ENCODE measurements at regions not wholly inside any gene's neighbourhood (a gene's known extent, or its start where the extent isn't known, plus 50 kb on each side); places are given as distances from the start of the nearest gene placed in this dataset.

DNA sequence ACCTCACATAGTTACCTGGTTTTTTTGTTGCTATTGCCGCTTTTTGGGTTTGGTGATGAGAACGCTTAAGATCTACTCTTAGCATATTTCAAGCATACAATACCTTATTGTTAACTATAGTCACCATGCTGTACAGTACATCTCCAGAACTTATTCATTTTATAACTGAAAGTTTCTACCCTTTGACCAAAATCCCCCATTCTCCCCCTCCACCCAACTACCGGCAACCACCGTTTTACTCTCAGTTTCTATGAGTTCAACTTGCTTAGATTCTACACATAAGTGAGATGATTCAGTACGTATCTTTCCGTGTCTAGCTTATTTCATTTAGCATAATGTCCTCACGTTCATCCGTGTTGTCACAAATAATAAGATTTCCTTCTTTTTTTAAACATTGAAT lies 86.7 kb upstream of the IL6 start:
- Histone ChIP-seq H3F3A (ENCODE audit: insufficient read depth, low read length) (no peaks in the 10 kb centered on the region), H3K4me2 (ENCODE audit: low read depth, low read length) (no peak overlapping the region), H3K27ac (ENCODE audit: low read length) (no peak overlapping the region), H2AFZ (ENCODE audit: low read length) (no peak overlapping the region), H3K4me3 (ENCODE audit: low read length) (no peak overlapping the region), H3K9me2 (replicated peaks; ENCODE audit: insufficient read depth, low read length) (no peaks in the 10 kb centered on the region), H4K20me1 (ENCODE audit: insufficient read depth, low read length) (no peaks in the 10 kb centered on the region), H3K4me1 (ENCODE audit: low read length) (no peaks in the 10 kb centered on the region), H3K79me2 (ENCODE audit: low read length) (no peaks in the 10 kb centered on the region), H3K9me3 (replicated peaks; ENCODE audit: insufficient read depth, low read length) (no peaks in the 10 kb centered on the region), H3K36me3 (replicated peaks; ENCODE audit: insufficient read depth, low read length) (no peaks in the 10 kb centered on the region), H3K9ac (ENCODE audit: low read length) (no peak overlapping the region), H3K27me3 (replicated peaks; ENCODE audit: insufficient read depth, low read length) (peaks cover 5% of the 10 kb centered on the region; the same call in 1 of the 2 replicates)
- peak; percentile 68 for DNase-seq
- no peak for TF ChIP-seq EZH2phosphoT487 (IDR thresholded peaks at IDR 0.05; ENCODE audit: low read length)
- no peak for TF ChIP-seq EZH2 (optimal IDR thresholded peaks at IDR 0.05; ENCODE audit: low read depth, low read length)
- TF ChIP-seq, protein P1, sequence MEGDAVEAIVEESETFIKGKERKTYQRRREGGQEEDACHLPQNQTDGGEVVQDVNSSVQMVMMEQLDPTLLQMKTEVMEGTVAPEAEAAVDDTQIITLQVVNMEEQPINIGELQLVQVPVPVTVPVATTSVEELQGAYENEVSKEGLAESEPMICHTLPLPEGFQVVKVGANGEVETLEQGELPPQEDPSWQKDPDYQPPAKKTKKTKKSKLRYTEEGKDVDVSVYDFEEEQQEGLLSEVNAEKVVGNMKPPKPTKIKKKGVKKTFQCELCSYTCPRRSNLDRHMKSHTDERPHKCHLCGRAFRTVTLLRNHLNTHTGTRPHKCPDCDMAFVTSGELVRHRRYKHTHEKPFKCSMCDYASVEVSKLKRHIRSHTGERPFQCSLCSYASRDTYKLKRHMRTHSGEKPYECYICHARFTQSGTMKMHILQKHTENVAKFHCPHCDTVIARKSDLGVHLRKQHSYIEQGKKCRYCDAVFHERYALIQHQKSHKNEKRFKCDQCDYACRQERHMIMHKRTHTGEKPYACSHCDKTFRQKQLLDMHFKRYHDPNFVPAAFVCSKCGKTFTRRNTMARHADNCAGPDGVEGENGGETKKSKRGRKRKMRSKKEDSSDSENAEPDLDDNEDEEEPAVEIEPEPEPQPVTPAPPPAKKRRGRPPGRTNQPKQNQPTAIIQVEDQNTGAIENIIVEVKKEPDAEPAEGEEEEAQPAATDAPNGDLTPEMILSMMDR (IDR thresholded peaks at IDR 0.05; ENCODE audit: low read length), result no peak

DNA sequence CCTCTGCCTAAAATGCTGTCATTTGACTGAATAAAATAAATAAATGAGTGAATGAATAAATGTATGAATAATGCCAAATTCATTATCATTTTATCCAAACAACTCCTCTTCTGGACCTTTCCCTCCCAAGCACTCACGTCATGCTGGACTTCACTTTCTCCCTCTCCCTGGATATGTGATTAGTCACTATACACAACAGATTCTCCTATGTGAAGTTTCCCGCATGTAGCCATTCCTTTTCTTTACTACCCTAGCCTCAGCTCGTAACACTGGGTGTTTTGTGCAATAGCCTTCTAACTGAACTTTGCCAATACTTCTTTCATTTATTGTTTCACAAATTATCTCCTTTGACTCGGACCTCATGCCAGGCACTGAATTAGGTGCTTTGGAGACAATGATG lies 87.6 kb upstream of the IL6 start:
- no peaks in the 10 kb centered on the region for H3K4me1 ChIP-seq (ENCODE audit: low read length)
- no peak overlapping the region for H3K4me2 ChIP-seq (ENCODE audit: low read depth, low read length)
- no peaks in the 10 kb centered on the region for H4K20me1 ChIP-seq (ENCODE audit: insufficient read depth, low read length)
- H3K79me2 ChIP-seq (ENCODE audit: low read length), result no peaks in the 10 kb centered on the region
- DNase-seq, result no peak
- no peaks in the 10 kb centered on the region for H3F3A ChIP-seq (ENCODE audit: insufficient read depth, low read length)
- no peak overlapping the region for H3K27ac ChIP-seq (ENCODE audit: low read length)
- no peak overlapping the region for H3K4me3 ChIP-seq (ENCODE audit: low read length)
- no peak overlapping the region for H3K9ac ChIP-seq (ENCODE audit: low read length)
- H2AFZ ChIP-seq (ENCODE audit: low read length), result no peak overlapping the region
- peaks cover 5% of the 10 kb centered on the region; the same call in 1 of the 2 replicates for H3K27me3 ChIP-seq (replicated peaks; ENCODE audit: insufficient read depth, low read length)
- TF ChIP-seq EZH2 (optimal IDR thresholded peaks at IDR 0.05; ENCODE audit: low read depth, low read length) (no peak), EZH2phosphoT487 (IDR thresholded peaks at IDR 0.05; ENCODE audit: low read length) (no peak)
- TF ChIP-seq, protein P1 (IDR thresholded peaks at IDR 0.05; ENCODE audit: low read length), result no peak
- H3K9me2 ChIP-seq (replicated peaks; ENCODE audit: insufficient read depth, low read length), result no peaks in the 10 kb centered on the region
- no peaks in the 10 kb centered on the region for H3K9me3 ChIP-seq (replicated peaks; ENCODE audit: insufficient read depth, low read length)
- H3K36me3 ChIP-seq (replicated peaks; ENCODE audit: insufficient read depth, low read length), result no peaks in the 10 kb centered on the region

DNA sequence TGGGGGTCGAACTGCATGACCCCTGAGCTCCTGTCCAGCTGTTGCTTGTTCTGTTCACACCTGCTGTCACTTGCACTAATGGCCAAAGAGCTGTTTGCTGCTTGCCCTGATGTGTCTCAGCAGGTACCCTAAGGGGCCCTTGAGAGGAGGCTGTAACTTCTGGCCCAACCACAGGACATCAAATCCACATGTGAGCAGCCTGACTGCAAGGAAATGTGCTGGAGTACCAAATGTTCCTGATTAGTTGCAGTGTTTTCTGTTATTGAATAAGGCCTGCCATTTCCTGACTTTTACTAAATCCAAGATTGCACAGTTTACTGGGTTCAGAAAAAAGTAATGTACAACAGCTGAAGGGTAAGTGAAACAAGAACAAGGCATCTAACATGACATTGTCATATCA lies 91.7 kb upstream of the IL6 start:
- no peaks in the 10 kb centered on the region for H3F3A ChIP-seq (ENCODE audit: insufficient read depth, low read length)
- H3K4me3 ChIP-seq (ENCODE audit: low read length), result no peak overlapping the region
- no peaks in the 10 kb centered on the region for H4K20me1 ChIP-seq (ENCODE audit: insufficient read depth, low read length)
- H3K4me1 ChIP-seq (ENCODE audit: low read length), result no peaks in the 10 kb centered on the region
- H2AFZ ChIP-seq (ENCODE audit: low read length), result no peak overlapping the region
- DNase-seq, result no peak
- H3K27ac ChIP-seq (ENCODE audit: low read length), result no peak overlapping the region
- no peaks in the 10 kb centered on the region for H3K9me2 ChIP-seq (replicated peaks; ENCODE audit: insufficient read depth, low read length)
- H3K36me3 ChIP-seq (replicated peaks; ENCODE audit: insufficient read depth, low read length), result no peaks in the 10 kb centered on the region
- TF ChIP-seq EZH2phosphoT487 (IDR thresholded peaks at IDR 0.05; ENCODE audit: low read length) (no peak), EZH2 (optimal IDR thresholded peaks at IDR 0.05; ENCODE audit: low read depth, low read length) (no peak)
- H3K9me3 ChIP-seq (replicated peaks; ENCODE audit: insufficient read depth, low read length), result no peaks in the 10 kb centered on the region
- H3K4me2 ChIP-seq (ENCODE audit: low read depth, low read length), result no peak overlapping the region
- H3K27me3 ChIP-seq (replicated peaks; ENCODE audit: insufficient read depth, low read length), result no peaks in the 10 kb centered on the region
- H3K9ac ChIP-seq (ENCODE audit: low read length), result no peak overlapping the region
- H3K79me2 ChIP-seq (ENCODE audit: low read length), result no peaks in the 10 kb centered on the region

DNA sequence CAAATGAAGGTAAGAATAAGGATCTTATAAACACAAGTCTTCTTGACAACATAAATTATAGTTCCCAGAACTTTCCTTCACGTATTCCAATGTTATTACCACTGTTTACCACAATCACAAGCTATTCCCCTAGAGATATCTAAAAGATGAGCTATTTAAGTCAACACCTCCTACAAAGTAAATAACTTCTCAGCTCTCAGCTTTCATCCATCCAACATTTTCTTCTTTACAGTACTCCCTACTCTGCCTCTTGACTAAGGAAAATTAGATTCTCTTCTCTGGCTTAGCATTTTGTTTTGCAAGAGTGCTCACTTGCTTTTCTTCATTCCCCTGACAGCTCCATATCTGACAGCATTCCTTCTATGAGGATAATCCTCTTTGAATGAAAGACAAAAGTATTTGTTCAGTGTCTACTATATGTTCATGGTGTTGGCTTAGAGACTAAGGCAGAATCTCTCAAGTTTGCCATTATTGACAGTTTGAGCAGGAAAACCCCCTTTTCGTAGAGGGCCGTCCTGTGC lies 93.0 kb upstream of the IL6 start:
- H3K4me3 ChIP-seq (ENCODE audit: low read length), result no peak overlapping the region
- H3K9me2 ChIP-seq (replicated peaks; ENCODE audit: insufficient read depth, low read length), result no peaks in the 10 kb centered on the region
- H3K9me3 ChIP-seq (replicated peaks; ENCODE audit: insufficient read depth, low read length), result no peaks in the 10 kb centered on the region
- H3F3A ChIP-seq (ENCODE audit: insufficient read depth, low read length), result no peaks in the 10 kb centered on the region
- H3K27me3 ChIP-seq (replicated peaks; ENCODE audit: insufficient read depth, low read length), result no peaks in the 10 kb centered on the region
- H2AFZ ChIP-seq (ENCODE audit: low read length), result no peak overlapping the region
- no peak overlapping the region for H3K27ac ChIP-seq (ENCODE audit: low read length)
- no peaks in the 10 kb centered on the region for H4K20me1 ChIP-seq (ENCODE audit: insufficient read depth, low read length)
- H3K36me3 ChIP-seq (replicated peaks; ENCODE audit: insufficient read depth, low read length), result no peaks in the 10 kb centered on the region
- H3K4me2 ChIP-seq (ENCODE audit: low read depth, low read length), result no peak overlapping the region
- TF ChIP-seq EZH2phosphoT487 (IDR thresholded peaks at IDR 0.05; ENCODE audit: low read length) (no peak), EZH2 (optimal IDR thresholded peaks at IDR 0.05; ENCODE audit: low read depth, low read length) (no peak)
- no peak for DNase-seq
- no peak overlapping the region for H3K9ac ChIP-seq (ENCODE audit: low read length)
- H3K4me1 ChIP-seq (ENCODE audit: low read length), result no peaks in the 10 kb centered on the region
- no peaks in the 10 kb centered on the region for H3K79me2 ChIP-seq (ENCODE audit: low read length)

Measured in MM.1S (cell line).